ENCODE measurements at regions not wholly inside any gene's neighbourhood (a gene's known extent, or its start where the extent isn't known, plus 50 kb on each side); places are given as distances from the start of the nearest gene placed in this dataset.

DNA sequence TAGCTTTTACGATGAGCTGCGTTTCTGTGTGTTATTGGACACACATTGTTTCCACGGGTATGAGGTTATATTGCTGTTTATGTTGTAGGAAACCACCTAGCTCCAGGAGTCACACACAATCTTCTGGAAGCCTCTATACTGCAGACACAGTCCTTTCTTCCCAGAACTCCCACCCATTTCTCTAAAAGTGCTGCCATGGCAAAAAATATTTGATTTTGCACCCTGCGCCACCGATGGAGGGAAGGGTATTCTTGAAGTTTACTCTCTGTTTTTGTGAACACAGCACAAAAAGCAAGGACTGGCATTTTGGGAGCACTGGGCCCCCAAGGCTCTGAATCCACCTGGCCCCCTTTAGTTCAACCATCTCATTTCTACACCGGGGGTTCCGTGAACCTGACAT lies 187.5 kb downstream of the ICE1 start:
- no peak for TF ChIP-seq POLR2A (IDR thresholded peaks at IDR 0.05)
- TF ChIP-seq, protein P1, sequence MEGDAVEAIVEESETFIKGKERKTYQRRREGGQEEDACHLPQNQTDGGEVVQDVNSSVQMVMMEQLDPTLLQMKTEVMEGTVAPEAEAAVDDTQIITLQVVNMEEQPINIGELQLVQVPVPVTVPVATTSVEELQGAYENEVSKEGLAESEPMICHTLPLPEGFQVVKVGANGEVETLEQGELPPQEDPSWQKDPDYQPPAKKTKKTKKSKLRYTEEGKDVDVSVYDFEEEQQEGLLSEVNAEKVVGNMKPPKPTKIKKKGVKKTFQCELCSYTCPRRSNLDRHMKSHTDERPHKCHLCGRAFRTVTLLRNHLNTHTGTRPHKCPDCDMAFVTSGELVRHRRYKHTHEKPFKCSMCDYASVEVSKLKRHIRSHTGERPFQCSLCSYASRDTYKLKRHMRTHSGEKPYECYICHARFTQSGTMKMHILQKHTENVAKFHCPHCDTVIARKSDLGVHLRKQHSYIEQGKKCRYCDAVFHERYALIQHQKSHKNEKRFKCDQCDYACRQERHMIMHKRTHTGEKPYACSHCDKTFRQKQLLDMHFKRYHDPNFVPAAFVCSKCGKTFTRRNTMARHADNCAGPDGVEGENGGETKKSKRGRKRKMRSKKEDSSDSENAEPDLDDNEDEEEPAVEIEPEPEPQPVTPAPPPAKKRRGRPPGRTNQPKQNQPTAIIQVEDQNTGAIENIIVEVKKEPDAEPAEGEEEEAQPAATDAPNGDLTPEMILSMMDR (IDR thresholded peaks at IDR 0.05) = no peak

Measured in Peyer's patch (tissue), 4 donors.